Dendritic cell treated with granulocyte-macrophage colony-stimulating factor and Interleukin-4, amounts not matched to agents 40 ng/mL and 50 ng/mL, for 4 days (primary cell): ENCODE measurements at regions not wholly inside any gene's neighbourhood (a gene's known extent, or its start where the extent isn't known, plus 50 kb on each side); places are given as distances from the start of the nearest gene placed in this dataset.
"Not testable (repeated sequence)": the region's sequence is repeated elsewhere in the genome, so short reads cannot be mapped to it uniquely, and the experiment has no call there.

ENCODE experiments used
- H3K27ac Mint-ChIP-seq: one replicate; pipeline ENCODE4 v1.8.0; 2022; ENCODE audit warnings: mild to moderate bottlenecking, mixed read lengths
- H3K27me3 Mint-ChIP-seq: one replicate; pipeline ENCODE4 v1.8.0; 2022; ENCODE audit warnings: mild to moderate bottlenecking, mixed read lengths
- H3K36me3 Mint-ChIP-seq: one replicate; pipeline ENCODE4 v1.8.0; 2022; ENCODE audit warnings: low read depth, mixed read lengths
- H3K4me1 Mint-ChIP-seq: one replicate; pipeline ENCODE4 v1.8.0; 2022; ENCODE audit warnings: low read depth, mixed read lengths
- H3K4me3 Mint-ChIP-seq: one replicate; pipeline ENCODE4 v1.8.0; 2022; ENCODE audit warnings: mild to moderate bottlenecking, moderate library complexity, mixed read lengths
- H3K9me3 Mint-ChIP-seq: one replicate; pipeline ENCODE4 v1.8.0; 2022; ENCODE audit warnings: mixed read lengths
- intact Hi-C: fragments of 100-400 bp; cut with micrococcal nuclease; formaldehyde crosslinking; loops from one replicate; pipeline ENCODE4 v1.15.0; 2022

GRCh38 chr13:54572037-54572436 is 1543.4 kb downstream of the OLFM4 start:
- H3K4me3 Mint-ChIP-seq, intact Hi-C loops, H3K36me3 Mint-ChIP-seq, H3K27ac Mint-ChIP-seq, H3K4me1 Mint-ChIP-seq, H3K27me3 Mint-ChIP-seq: not testable (repeated sequence)
- peaks cover 35% of the 10 kb centered on the region for H3K9me3 Mint-ChIP-seq

DNA sequence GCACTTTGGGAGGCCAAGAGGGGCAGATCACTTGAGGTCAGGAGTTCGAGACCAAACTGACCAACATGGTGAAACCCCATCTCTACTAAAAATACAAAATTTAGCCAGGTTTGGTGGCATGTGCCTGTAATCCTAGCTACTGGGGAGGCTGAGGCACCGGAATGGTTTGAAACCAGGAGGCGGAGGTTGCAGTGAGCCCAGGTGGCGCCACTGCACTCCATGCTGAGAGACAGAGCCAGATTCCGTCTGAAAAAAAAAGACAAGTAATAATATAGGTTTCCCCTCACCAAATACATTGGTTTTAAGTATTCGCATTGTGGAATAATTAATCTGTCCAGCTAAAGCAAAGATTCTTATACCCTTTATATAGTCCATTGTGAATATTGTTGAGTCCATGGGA is 1544.6 kb downstream of the OLFM4 start:
- no peak overlapping the region for H3K27ac Mint-ChIP-seq
- intact Hi-C loops: no loop called here
- H3K36me3 Mint-ChIP-seq: no peaks in the 10 kb centered on the region
- H3K9me3 Mint-ChIP-seq: peaks cover 35% of the 10 kb centered on the region
- H3K27me3 Mint-ChIP-seq: no peaks in the 10 kb centered on the region
- H3K4me1 Mint-ChIP-seq: no peaks in the 10 kb centered on the region
- H3K4me3 Mint-ChIP-seq: no peak overlapping the region

DNA sequence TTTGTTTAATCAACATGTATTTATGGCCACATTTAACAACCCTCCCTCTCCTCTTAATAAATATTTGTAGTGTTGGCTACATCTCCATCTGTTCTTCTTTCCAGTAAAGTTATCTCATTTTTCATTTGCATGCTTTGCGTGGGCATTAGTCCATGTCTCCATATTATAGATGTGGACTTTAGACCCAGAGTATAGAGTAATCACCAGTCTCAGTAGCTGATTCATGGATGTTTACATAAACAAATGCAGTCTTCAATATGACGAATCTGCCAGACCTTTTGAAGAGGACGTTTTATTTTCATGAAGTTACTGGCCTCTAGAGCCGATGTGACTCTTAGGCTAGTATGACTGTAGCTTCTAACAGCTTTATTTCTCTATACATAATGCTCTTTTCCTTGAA is 1546.2 kb downstream of the OLFM4 start:
- Mint-ChIP-seq H3K36me3 (no peaks in the 10 kb centered on the region), H3K27ac (no peak overlapping the region), H3K4me1 (no peaks in the 10 kb centered on the region), H3K9me3 (peaks cover 22% of the 10 kb centered on the region), H3K27me3 (no peaks in the 10 kb centered on the region), H3K4me3 (no peak overlapping the region)
- intact Hi-C loops: no loop called here

DNA sequence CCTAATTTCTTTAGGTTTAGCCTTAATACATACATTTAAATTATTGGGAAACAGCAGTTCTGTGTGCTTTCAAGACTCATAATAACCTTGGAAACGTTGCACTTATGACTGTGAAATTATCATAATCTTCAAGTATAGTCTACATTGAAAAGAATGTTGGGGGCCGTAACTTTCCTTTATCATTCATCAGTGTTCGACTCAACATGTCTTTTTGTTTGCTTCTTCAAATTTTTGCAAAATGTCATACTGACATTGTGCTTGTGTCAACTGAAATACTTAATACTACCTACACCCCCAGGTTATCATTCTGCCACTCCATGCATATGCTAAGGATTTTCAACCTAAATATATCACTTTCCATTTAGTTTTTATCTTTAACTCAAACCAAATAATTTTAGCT is 1562.9 kb downstream of the OLFM4 start:
- peaks cover 23% of the 10 kb centered on the region for H3K9me3 Mint-ChIP-seq
- H3K4me3 Mint-ChIP-seq: no peak overlapping the region
- H3K4me1 Mint-ChIP-seq: no peaks in the 10 kb centered on the region
- intact Hi-C loops: no loop called here
- H3K27ac Mint-ChIP-seq: no peak overlapping the region
- H3K36me3 Mint-ChIP-seq: no peaks in the 10 kb centered on the region
- no peaks in the 10 kb centered on the region for H3K27me3 Mint-ChIP-seq

GRCh38 chr13:54592201-54592600 is 1563.6 kb downstream of the OLFM4 start:
- Mint-ChIP-seq H3K4me1 (no peaks in the 10 kb centered on the region), H3K27ac (no peak overlapping the region), H3K36me3 (no peaks in the 10 kb centered on the region), H3K9me3 (peaks cover 23% of the 10 kb centered on the region), H3K4me3 (no peak overlapping the region), H3K27me3 (no peaks in the 10 kb centered on the region)
- intact Hi-C loops: no loop called here

DNA sequence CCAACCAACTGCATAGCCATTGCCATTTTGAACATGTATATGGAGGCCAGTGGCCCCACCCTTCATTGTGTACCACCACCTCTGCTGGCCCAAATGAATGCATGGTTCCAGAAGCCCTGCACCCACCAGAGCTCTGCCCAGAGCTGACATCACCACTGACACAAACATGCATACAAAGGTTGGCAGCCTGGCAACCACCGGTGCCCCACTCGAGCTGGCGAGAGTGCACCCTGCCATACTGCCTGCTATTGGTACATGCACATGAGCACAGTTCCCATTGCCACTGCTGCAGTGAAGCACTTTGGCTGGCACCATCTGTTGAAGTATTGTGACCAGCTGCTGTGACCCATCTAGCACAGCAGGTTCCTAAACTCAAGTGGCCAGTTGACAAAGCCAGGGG is 1564.9 kb downstream of the OLFM4 start:
- Mint-ChIP-seq H3K27ac (no peak overlapping the region), H3K27me3 (no peaks in the 10 kb centered on the region), H3K4me3 (no peak overlapping the region), H3K9me3 (peaks cover 23% of the 10 kb centered on the region), H3K36me3 (no peaks in the 10 kb centered on the region), H3K4me1 (no peaks in the 10 kb centered on the region)
- intact Hi-C loops: no loop called here

- no peaks in the 10 kb centered on the region for H3K27me3 Mint-ChIP-seq
- H3K4me3 Mint-ChIP-seq: no peak overlapping the region
- no peaks in the 10 kb centered on the region for H3K36me3 Mint-ChIP-seq
- H3K4me1 Mint-ChIP-seq: no peaks in the 10 kb centered on the region
- peaks cover 26% of the 10 kb centered on the region for H3K9me3 Mint-ChIP-seq
- no peak overlapping the region for H3K27ac Mint-ChIP-seq
- intact Hi-C loops: no loop called here
Measured at GRCh38 chr13:54597540-54598088, 1569.0 kb downstream of the OLFM4 start.

GRCh38 chr13:54599413-54599812 is 1570.8 kb downstream of the OLFM4 start:
- intact Hi-C loops: no loop called here

GRCh38 chr13:54606944-54607343 is 1578.3 kb downstream of the OLFM4 start:
- H3K4me1 Mint-ChIP-seq: no peaks in the 10 kb centered on the region
- H3K9me3 Mint-ChIP-seq: no peaks in the 10 kb centered on the region
- no peaks in the 10 kb centered on the region for H3K36me3 Mint-ChIP-seq
- H3K4me3 Mint-ChIP-seq: no peak overlapping the region
- H3K27ac Mint-ChIP-seq: no peak overlapping the region
- intact Hi-C loops: loop anchor here (5.0 kb wide), 1 partner anchor 660 kb away; no protein-coding TSS in a partner anchor
- no peaks in the 10 kb centered on the region for H3K27me3 Mint-ChIP-seq

More at GRCh38 chr13:54599413-54599812, 1570.8 kb downstream of the OLFM4 start:
- H3K9me3 Mint-ChIP-seq: peaks cover 9% of the 10 kb centered on the region
- H3K4me1 Mint-ChIP-seq: no peaks in the 10 kb centered on the region
- H3K27ac Mint-ChIP-seq: no peak overlapping the region
- no peak overlapping the region for H3K4me3 Mint-ChIP-seq
- no peaks in the 10 kb centered on the region for H3K27me3 Mint-ChIP-seq
- no peaks in the 10 kb centered on the region for H3K36me3 Mint-ChIP-seq

- Mint-ChIP-seq H3K36me3 (no peaks in the 10 kb centered on the region), H3K9me3 (no peaks in the 10 kb centered on the region), H3K27ac (no peak overlapping the region), H3K27me3 (no peaks in the 10 kb centered on the region), H3K4me3 (no peak overlapping the region), H3K4me1 (no peaks in the 10 kb centered on the region)
- intact Hi-C loops: loop anchor here (5.0 kb wide), 1 partner anchor 660 kb away; no protein-coding TSS in a partner anchor
Measured at GRCh38 chr13:54607421-54607820, 1578.8 kb downstream of the OLFM4 start.

DNA sequence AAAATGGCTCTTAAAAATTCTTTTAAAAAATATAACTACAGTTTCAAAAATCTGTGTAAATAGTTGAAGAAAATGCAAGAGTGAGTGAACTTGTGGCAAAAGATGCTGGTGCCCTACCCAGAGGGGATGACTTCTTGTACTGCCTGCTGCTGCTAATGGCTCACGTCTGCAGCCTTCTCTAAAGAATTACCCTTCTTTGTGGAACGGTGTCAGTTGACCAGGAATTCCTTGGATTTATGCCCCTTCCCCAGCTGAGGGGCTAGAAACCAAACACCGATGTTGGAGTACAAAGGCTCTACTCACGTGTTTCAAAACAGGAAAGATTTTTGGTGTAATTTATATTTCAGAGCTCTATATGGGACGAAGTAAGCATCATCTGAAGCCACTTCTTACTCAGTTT is 1582.8 kb downstream of the OLFM4 start:
- Mint-ChIP-seq H3K27ac (no peak overlapping the region), H3K36me3 (no peaks in the 10 kb centered on the region), H3K4me3 (no peak overlapping the region), H3K27me3 (no peaks in the 10 kb centered on the region), H3K9me3 (no peaks in the 10 kb centered on the region), H3K4me1 (no peaks in the 10 kb centered on the region)
- intact Hi-C loops: no loop called here

DNA sequence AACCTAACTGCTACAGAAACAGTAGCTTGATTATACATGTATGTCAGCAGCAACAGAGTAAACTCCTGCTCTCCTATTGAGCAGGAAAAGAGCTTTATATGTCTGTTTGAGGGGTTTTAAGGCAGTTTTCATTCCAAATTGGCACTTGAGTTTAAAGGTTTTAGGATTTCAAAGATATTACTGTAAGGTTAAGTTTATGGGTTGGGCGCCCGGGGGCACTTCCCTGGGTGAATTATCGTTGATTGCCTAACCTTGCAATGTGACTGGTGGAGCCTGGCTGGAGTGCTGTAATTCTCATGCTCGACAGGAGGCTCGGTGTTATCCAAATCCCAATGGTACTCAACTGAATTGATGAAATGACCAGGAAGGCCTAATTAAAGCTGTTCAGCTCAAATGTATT is 1586.1 kb downstream of the OLFM4 start:
- Mint-ChIP-seq H3K4me3 (no peak overlapping the region), H3K27me3 (no peaks in the 10 kb centered on the region), H3K4me1 (no peaks in the 10 kb centered on the region), H3K36me3 (no peaks in the 10 kb centered on the region), H3K9me3 (no peaks in the 10 kb centered on the region), H3K27ac (no peak overlapping the region)
- intact Hi-C loops: no loop called here

GRCh38 chr13:54626504-54626903 is 1597.9 kb downstream of the OLFM4 start:
- H3K27me3 Mint-ChIP-seq, H3K4me3 Mint-ChIP-seq, H3K4me1 Mint-ChIP-seq, H3K9me3 Mint-ChIP-seq, intact Hi-C loops, H3K27ac Mint-ChIP-seq, H3K36me3 Mint-ChIP-seq: not testable (repeated sequence)

GRCh38 chr13:54627646-54628372 is 1599.2 kb downstream of the OLFM4 start:
- Mint-ChIP-seq H3K36me3 (no peaks in the 10 kb centered on the region), H3K27ac (no peak overlapping the region), H3K4me1 (no peaks in the 10 kb centered on the region), H3K27me3 (no peaks in the 10 kb centered on the region), H3K9me3 (no peaks in the 10 kb centered on the region), H3K4me3 (no peak overlapping the region)
- intact Hi-C loops: no loop called here

- intact Hi-C loops: no loop called here
- no peaks in the 10 kb centered on the region for H3K4me1 Mint-ChIP-seq
- no peak overlapping the region for H3K4me3 Mint-ChIP-seq
- H3K9me3 Mint-ChIP-seq: no peaks in the 10 kb centered on the region
- H3K36me3 Mint-ChIP-seq: no peaks in the 10 kb centered on the region
- H3K27ac Mint-ChIP-seq: no peak overlapping the region
- H3K27me3 Mint-ChIP-seq: no peaks in the 10 kb centered on the region
Measured at GRCh38 chr13:54628383-54628782, 1599.8 kb downstream of the OLFM4 start.
